ENCODE measurements at regions not wholly inside any gene's neighbourhood (a gene's known extent, or its start where the extent isn't known, plus 50 kb on each side); places are given as distances from the start of the nearest gene placed in this dataset.

GRCh38 chr2:228253752-228254151 is 72.3 kb upstream of the SPHKAP start:
- TF ChIP-seq CTCF (IDR thresholded peaks at IDR 0.05) (no peak), POLR2A (IDR thresholded peaks at IDR 0.05) (no peak), EP300 (IDR thresholded peaks at IDR 0.05) (no peak)
